ENCODE measurements at regions not wholly inside any gene's neighbourhood (a gene's known extent, or its start where the extent isn't known, plus 50 kb on each side); places are given as distances from the start of the nearest gene placed in this dataset.

DNA sequence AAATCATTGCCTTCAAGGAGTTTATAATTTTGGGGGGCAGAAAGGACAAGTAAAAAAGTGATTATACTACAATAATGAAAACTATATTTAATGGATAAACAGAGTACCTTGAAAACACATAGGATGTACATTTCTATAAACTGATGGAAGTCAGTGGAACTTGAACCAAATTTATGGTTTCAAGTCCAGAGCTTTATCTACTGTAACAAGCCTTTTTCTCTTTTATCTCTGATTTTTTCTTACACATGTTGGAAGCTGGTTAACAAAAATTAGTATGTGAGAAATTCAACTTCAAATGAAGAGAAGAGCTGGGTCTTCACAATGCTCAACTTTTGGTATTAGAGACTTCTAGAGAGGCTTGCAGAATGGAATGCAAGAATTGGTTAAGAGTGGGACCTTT is 393.6 kb downstream of the LMO7 start:
- Histone ChIP-seq H2AFZ (ENCODE audit: low read depth) (no peak overlapping the region), H3K9ac (no peak overlapping the region), H3K79me2 (ENCODE audit: insufficient read depth) (no peaks in the 10 kb centered on the region), H3K27ac (ENCODE audit: low read depth in 2 of 2, low read length in 1 of 2) (no peak overlapping the region), H3K4me1 (ENCODE audit: control insufficient read depth in 1 of 2, insufficient read depth in 2 of 2, low read depth in 1 of 2, low read length in 1 of 2) (no peaks in the 10 kb centered on the region), H3K36me3 (replicated peaks in 1 of 2; ENCODE audit: control insufficient read depth in 1 of 2, insufficient read depth in 2 of 2, low read length in 1 of 2) (no peaks in the 10 kb centered on the region), H3K9me3 (no peaks in the 10 kb centered on the region; the same call in 1 of the 2 replicates), H3K9me2 (no peaks in the 10 kb centered on the region; the same call in 1 of the 2 replicates), H4K20me1 (ENCODE audit: insufficient read depth) (no peaks in the 10 kb centered on the region), H3K4me2 (no peak overlapping the region), H3F3A (replicated peaks; ENCODE audit: insufficient read depth) (no peaks in the 10 kb centered on the region), H3K4me3 (ENCODE audit: low read depth in 2 of 2, low read length in 1 of 2) (no peak overlapping the region), H3K27me3 (ENCODE audit: insufficient read depth) (no peaks in the 10 kb centered on the region)
- ChIA-PET POLR2A (no interaction called here), CTCF (interaction anchor here (1.6 to 1.7 kb wide), 2 partner anchors 12 to 334 kb away, joined by 3 to 6 read pairs; no protein-coding TSS in a partner anchor)
- no peak for DNase-seq
- TF ChIP-seq, protein P1, sequence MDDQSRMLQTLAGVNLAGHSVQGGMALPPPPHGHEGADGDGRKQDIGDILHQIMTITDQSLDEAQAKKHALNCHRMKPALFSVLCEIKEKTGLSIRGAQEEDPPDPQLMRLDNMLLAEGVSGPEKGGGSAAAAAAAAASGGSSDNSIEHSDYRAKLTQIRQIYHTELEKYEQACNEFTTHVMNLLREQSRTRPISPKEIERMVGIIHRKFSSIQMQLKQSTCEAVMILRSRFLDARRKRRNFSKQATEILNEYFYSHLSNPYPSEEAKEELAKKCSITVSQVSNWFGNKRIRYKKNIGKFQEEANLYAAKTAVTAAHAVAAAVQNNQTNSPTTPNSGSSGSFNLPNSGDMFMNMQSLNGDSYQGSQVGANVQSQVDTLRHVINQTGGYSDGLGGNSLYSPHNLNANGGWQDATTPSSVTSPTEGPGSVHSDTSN (IDR thresholded peaks at IDR 0.05), result no peak
- TF ChIP-seq NRF1 (IDR thresholded peaks at IDR 0.05; ENCODE audit: low read depth, low read length) (no peak), SIN3A (IDR thresholded peaks at IDR 0.05; ENCODE audit: borderline replicate concordance, low read depth, low read length) (no peak), FOXJ3 (CRISPR knock-in tag; IDR thresholded peaks at IDR 0.05) (no peak)

DNA sequence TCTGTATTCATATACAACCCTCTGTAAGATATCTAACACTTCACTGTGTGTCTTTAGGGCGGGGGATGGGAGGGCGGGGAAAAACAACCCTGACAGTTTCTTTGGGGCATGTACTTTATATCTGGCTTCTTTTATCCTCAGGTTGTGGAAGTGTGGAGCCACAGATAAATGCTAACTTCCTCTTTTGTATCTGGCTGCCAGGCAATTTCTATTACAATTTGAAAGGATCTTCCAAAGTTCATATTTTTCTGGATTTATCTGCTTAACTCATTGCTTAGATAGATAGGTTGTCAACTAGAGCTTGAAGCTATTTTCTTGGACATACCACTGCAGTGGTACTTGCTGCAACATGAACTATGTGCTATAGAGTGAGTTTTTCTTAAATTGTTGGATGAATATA is 393.0 kb downstream of the LMO7 start:
- no peaks in the 10 kb centered on the region for H3K79me2 ChIP-seq (ENCODE audit: insufficient read depth)
- H3K9me3 ChIP-seq, result no peaks in the 10 kb centered on the region; the same call in 1 of the 2 replicates
- no peak overlapping the region for H2AFZ ChIP-seq (ENCODE audit: low read depth)
- H3K9ac ChIP-seq, result no peak overlapping the region
- no peak overlapping the region for H3K27ac ChIP-seq (ENCODE audit: low read depth in 2 of 2, low read length in 1 of 2)
- ChIA-PET POLR2A (no interaction called here), CTCF (interaction anchor here (1.6 kb wide), 1 partner anchor 333 kb away, joined by 3 read pairs; no protein-coding TSS in a partner anchor)
- no peak overlapping the region for H3K4me2 ChIP-seq
- no peaks in the 10 kb centered on the region for H4K20me1 ChIP-seq (ENCODE audit: insufficient read depth)
- no peaks in the 10 kb centered on the region for H3F3A ChIP-seq (replicated peaks; ENCODE audit: insufficient read depth)
- DNase-seq, result no peak
- H3K4me3 ChIP-seq (ENCODE audit: low read depth in 2 of 2, low read length in 1 of 2), result no peak overlapping the region
- H3K27me3 ChIP-seq (ENCODE audit: insufficient read depth), result no peaks in the 10 kb centered on the region
- TF ChIP-seq TCF12 (IDR thresholded peaks at IDR 0.05) (no peak), MXI1 (IDR thresholded peaks at IDR 0.05; ENCODE audit: low read depth, low read length) (no peak), EZH2phosphoT487 (IDR thresholded peaks at IDR 0.05; ENCODE audit: borderline replicate concordance, low read depth) (no peak), MEF2A (IDR thresholded peaks at IDR 0.05; ENCODE audit: borderline replicate concordance, low read depth) (no peak), JUND (IDR thresholded peaks at IDR 0.05) (no peak), FOSL2 (IDR thresholded peaks at IDR 0.05; ENCODE audit: borderline replicate concordance, low read depth) (no peak), RFX5 (IDR thresholded peaks at IDR 0.05; ENCODE audit: low read length) (no peak), POLR2AphosphoS5 (IDR thresholded peaks at IDR 0.05; ENCODE audit: low read depth, low read length) (no peak), RAD21 (IDR thresholded peaks at IDR 0.05; ENCODE audit: low read length) (no peak), RXRA (IDR thresholded peaks at IDR 0.05; ENCODE audit: borderline replicate concordance, low read depth) (no peak), YY1 (IDR thresholded peaks at IDR 0.05; ENCODE audit: low read depth) (no peak), RCOR1 (IDR thresholded peaks at IDR 0.05; ENCODE audit: low read length) (no peak), TAF1 (IDR thresholded peaks at IDR 0.05; ENCODE audit: borderline replicate concordance, low read depth, low read length) (no peak), SMC3 (IDR thresholded peaks at IDR 0.05; ENCODE audit: low read depth, low read length) (no peak), ELF1 (IDR thresholded peaks at IDR 0.05) (no peak)
- TF ChIP-seq, protein P2, sequence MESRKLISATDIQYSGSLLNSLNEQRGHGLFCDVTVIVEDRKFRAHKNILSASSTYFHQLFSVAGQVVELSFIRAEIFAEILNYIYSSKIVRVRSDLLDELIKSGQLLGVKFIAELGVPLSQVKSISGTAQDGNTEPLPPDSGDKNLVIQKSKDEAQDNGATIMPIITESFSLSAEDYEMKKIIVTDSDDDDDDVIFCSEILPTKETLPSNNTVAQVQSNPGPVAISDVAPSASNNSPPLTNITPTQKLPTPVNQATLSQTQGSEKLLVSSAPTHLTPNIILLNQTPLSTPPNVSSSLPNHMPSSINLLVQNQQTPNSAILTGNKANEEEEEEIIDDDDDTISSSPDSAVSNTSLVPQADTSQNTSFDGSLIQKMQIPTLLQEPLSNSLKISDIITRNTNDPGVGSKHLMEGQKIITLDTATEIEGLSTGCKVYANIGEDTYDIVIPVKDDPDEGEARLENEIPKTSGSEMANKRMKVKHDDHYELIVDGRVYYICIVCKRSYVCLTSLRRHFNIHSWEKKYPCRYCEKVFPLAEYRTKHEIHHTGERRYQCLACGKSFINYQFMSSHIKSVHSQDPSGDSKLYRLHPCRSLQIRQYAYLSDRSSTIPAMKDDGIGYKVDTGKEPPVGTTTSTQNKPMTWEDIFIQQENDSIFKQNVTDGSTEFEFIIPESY (IDR thresholded peaks at IDR 0.05; ENCODE audit: borderline replicate concordance, low read depth), result no peak
- TF ChIP-seq, protein P3, sequence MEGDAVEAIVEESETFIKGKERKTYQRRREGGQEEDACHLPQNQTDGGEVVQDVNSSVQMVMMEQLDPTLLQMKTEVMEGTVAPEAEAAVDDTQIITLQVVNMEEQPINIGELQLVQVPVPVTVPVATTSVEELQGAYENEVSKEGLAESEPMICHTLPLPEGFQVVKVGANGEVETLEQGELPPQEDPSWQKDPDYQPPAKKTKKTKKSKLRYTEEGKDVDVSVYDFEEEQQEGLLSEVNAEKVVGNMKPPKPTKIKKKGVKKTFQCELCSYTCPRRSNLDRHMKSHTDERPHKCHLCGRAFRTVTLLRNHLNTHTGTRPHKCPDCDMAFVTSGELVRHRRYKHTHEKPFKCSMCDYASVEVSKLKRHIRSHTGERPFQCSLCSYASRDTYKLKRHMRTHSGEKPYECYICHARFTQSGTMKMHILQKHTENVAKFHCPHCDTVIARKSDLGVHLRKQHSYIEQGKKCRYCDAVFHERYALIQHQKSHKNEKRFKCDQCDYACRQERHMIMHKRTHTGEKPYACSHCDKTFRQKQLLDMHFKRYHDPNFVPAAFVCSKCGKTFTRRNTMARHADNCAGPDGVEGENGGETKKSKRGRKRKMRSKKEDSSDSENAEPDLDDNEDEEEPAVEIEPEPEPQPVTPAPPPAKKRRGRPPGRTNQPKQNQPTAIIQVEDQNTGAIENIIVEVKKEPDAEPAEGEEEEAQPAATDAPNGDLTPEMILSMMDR (IDR thresholded peaks at IDR 0.05), result no peak
- TF ChIP-seq, protein P4, sequence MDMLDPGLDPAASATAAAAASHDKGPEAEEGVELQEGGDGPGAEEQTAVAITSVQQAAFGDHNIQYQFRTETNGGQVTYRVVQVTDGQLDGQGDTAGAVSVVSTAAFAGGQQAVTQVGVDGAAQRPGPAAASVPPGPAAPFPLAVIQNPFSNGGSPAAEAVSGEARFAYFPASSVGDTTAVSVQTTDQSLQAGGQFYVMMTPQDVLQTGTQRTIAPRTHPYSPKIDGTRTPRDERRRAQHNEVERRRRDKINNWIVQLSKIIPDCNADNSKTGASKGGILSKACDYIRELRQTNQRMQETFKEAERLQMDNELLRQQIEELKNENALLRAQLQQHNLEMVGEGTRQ (IDR thresholded peaks at IDR 0.05; ENCODE audit: borderline replicate concordance, low read depth, low read length), result no peak
- TF ChIP-seq, protein P1 (IDR thresholded peaks at IDR 0.05), result no peak
- TF ChIP-seq, protein P5, sequence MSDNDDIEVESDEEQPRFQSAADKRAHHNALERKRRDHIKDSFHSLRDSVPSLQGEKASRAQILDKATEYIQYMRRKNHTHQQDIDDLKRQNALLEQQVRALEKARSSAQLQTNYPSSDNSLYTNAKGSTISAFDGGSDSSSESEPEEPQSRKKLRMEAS (IDR thresholded peaks at IDR 0.05; ENCODE audit: low read depth), result no peak
- H3K4me1 ChIP-seq (ENCODE audit: control insufficient read depth in 1 of 2, insufficient read depth in 2 of 2, low read depth in 1 of 2, low read length in 1 of 2), result no peaks in the 10 kb centered on the region
- H3K9me2 ChIP-seq, result no peaks in the 10 kb centered on the region; the same call in 1 of the 2 replicates
- no peaks in the 10 kb centered on the region for H3K36me3 ChIP-seq (replicated peaks in 1 of 2; ENCODE audit: control insufficient read depth in 1 of 2, insufficient read depth in 2 of 2, low read length in 1 of 2)
- WGBS (ENCODE audit: low lambda C conversion rate), result 29% methylated on average over 2 of the region's 2 CpGs
